ENCODE measurements at regions not wholly inside any gene's neighbourhood (a gene's known extent, or its start where the extent isn't known, plus 50 kb on each side); places are given as distances from the start of the nearest gene placed in this dataset.

DNA sequence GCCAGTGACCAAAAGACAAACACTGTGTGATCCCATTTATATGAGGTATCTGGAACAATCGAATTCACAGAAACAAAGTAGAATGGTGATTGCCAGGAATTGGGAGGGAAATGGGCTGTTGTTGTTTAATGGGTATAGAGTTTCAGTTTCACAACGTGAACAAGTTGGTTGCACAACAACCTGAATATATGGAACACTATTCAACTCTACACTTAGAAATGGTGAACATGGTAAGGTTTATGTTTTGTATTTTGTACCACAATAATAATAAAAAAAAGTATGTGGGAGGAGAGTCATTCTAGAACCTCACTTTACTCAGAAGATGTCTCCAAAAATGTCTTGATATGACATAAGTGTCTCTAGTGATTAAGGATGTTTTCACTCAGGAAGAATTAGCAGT, 85.2 kb upstream of the SGCE start:
- no peak for TF ChIP-seq CTCF (conservative IDR thresholded peaks at IDR 0.05; ENCODE audit: low read length)
- TF ChIP-seq EZH2phosphoT487 (IDR thresholded peaks at IDR 0.05; ENCODE audit: borderline replicate concordance, low read depth, low read length): no peak
